ENCODE measurements at regions not wholly inside any gene's neighbourhood (a gene's known extent, or its start where the extent isn't known, plus 50 kb on each side); places are given as distances from the start of the nearest gene placed in this dataset.

DNA sequence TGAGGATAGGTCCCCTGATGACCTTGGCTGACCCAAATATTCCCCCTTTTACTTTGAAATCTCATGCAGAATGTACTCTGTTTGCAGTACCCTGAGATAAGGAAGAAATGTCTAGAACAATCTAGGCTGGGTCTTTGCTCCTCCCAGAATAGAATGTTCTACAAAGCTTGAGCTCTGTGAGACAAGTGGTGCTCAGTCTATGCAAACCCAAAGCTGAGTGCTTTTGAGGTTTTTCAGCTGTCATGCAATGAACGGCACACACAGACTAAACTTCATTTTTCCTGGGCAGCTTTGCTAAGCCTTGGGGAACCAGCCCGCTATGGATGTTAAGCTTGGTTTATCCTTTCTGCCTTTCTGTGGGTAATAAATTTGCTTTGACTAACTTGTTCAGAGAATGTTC is 513.6 kb downstream of the FAT4 start:
- H2AFZ ChIP-seq (ENCODE audit: control insufficient read depth, low read depth, low read length): no peak overlapping the region
- 19% methylated on average over 2 of the region's 2 CpGs for WGBS (ENCODE audit: insufficient coverage, insufficient replicate concordance, low lambda C conversion rate, missing lambda C conversion rate)
- no peak overlapping the region for H3K9ac ChIP-seq (ENCODE audit: control insufficient read depth, insufficient read depth, low read length)
- in situ Hi-C loops (cut with MboI) (no loop called here), intact Hi-C loops (cut with micrococcal nuclease; ENCODE audit: unreplicated experiment) (no loop called here)
- POLR2A ChIA-PET: interaction anchor here (1.0 kb wide), 1 partner anchor 11 kb away, joined by 3 read pairs; no protein-coding TSS in a partner anchor
- H3K27me3 ChIP-seq (replicated peaks in 1 of 2; ENCODE audit: control insufficient read depth in 2 of 2, insufficient read depth in 2 of 2, low read length in 1 of 2): no peaks in the 10 kb centered on the region
- no peak overlapping the region for H3K4me3 ChIP-seq
- H3K36me3 ChIP-seq (ENCODE audit: control insufficient read depth in 2 of 2, insufficient read depth in 2 of 2, low read length in 1 of 2): no peaks in the 10 kb centered on the region
- BruUV-seq (replicated peaks): no TSS peak
- TF ChIP-seq HSF1 (IDR thresholded peaks at IDR 0.05; ENCODE audit: low read depth, low read length) (0 out of 2 replicates have a peak, but pooled peaks have one; percentile 44), MTA3 (IDR thresholded peaks at IDR 0.05; ENCODE audit: borderline replicate concordance, low read length) (no peak)
- SMC1A ChIA-PET (ENCODE audit: uncharacterized antibody, unreplicated experiment): interaction anchor here (1.5 kb wide), 1 partner anchor 8 kb away, joined by 4 read pairs; no protein-coding TSS in a partner anchor
- no peaks in the 10 kb centered on the region for H4K20me1 ChIP-seq (ENCODE audit: control insufficient read depth, insufficient read depth)
- ATAC-seq (no peak), FAIRE-seq (no peak), DNase-seq (ENCODE audit: low read depth, low spot score) (no peak)
- H3K4me1 ChIP-seq (ENCODE audit: control insufficient read depth, insufficient read depth, low read length): no peaks in the 10 kb centered on the region
- no peaks in the 10 kb centered on the region for H3K9me3 ChIP-seq (replicated peaks; ENCODE audit: control insufficient read depth, insufficient read depth, low read length)
- H3K79me2 ChIP-seq (ENCODE audit: control insufficient read depth, insufficient read depth, low read length): no peaks in the 10 kb centered on the region
- RAD21 ChIA-PET (ENCODE audit: unreplicated experiment): interaction anchor here (0.5 kb wide), 1 partner anchor 70 kb away, joined by 3 read pairs; no protein-coding TSS in a partner anchor
- H3K4me2 ChIP-seq (ENCODE audit: control insufficient read depth, insufficient read depth): no peak overlapping the region
- H3K27ac ChIP-seq (ENCODE audit: control insufficient read depth, insufficient read depth): no peak overlapping the region
- CTCF ChIA-PET: interaction anchor here (0.6 kb wide), 1 partner anchor 246 kb away, joined by 3 read pairs; no protein-coding TSS in a partner anchor

DNA sequence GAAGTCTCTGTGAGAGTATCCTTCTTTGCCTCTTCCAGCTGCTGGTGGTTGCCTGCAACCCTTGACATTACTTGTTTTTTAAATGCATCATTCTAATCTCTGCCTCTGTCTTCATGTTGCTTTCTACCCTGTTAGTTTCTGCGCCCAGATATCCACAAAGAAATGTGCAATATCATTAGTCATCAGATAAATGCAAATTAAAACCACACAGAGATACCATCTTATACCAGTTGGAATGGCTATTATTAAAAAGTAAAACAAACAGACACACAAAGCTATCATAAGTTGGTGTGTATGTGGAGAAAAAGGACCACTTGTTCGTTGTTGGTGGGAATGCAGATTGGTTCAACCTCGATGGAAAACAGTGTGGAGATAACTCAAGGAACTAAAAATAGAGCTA is 517.4 kb downstream of the FAT4 start:
- Histone ChIP-seq H3K4me3 (no peak overlapping the region), H3K27me3 (replicated peaks in 1 of 2; ENCODE audit: control insufficient read depth in 2 of 2, insufficient read depth in 2 of 2, low read length in 1 of 2) (no peaks in the 10 kb centered on the region), H4K20me1 (ENCODE audit: control insufficient read depth, insufficient read depth) (no peaks in the 10 kb centered on the region), H3K9me3 (replicated peaks; ENCODE audit: control insufficient read depth, insufficient read depth, low read length) (no peaks in the 10 kb centered on the region), H3K79me2 (ENCODE audit: control insufficient read depth, insufficient read depth, low read length) (no peaks in the 10 kb centered on the region), H3K4me1 (ENCODE audit: control insufficient read depth, insufficient read depth, low read length) (no peaks in the 10 kb centered on the region), H2AFZ (ENCODE audit: control insufficient read depth, low read depth, low read length) (no peak overlapping the region), H3K36me3 (ENCODE audit: control insufficient read depth in 2 of 2, insufficient read depth in 2 of 2, low read length in 1 of 2) (no peaks in the 10 kb centered on the region), H3K4me2 (ENCODE audit: control insufficient read depth, insufficient read depth) (no peak overlapping the region), H3K27ac (ENCODE audit: control insufficient read depth, insufficient read depth) (no peak overlapping the region), H3K9ac (ENCODE audit: control insufficient read depth, insufficient read depth, low read length) (no peak overlapping the region)
- ATAC-seq: no peak
- ChIA-PET SMC1A (ENCODE audit: uncharacterized antibody, unreplicated experiment) (no interaction called here), RAD21 (ENCODE audit: unreplicated experiment) (no interaction called here), POLR2A (no interaction called here), CTCF (interaction anchor here (0.7 kb wide), 1 partner anchor 553 kb away, joined by 3 read pairs; no protein-coding TSS in a partner anchor)
- WGBS (ENCODE audit: insufficient coverage, insufficient replicate concordance, low lambda C conversion rate, missing lambda C conversion rate): 0% methylated on average over 3 of the region's 3 CpGs
- no peak for FAIRE-seq
- no peak for TF ChIP-seq SIN3A (IDR thresholded peaks at IDR 0.05; ENCODE audit: low read depth, low read length)
- TF ChIP-seq ATF7 (IDR thresholded peaks at IDR 0.05; ENCODE audit: low read depth): no peak
- no peak for TF ChIP-seq SIX5 (IDR thresholded peaks at IDR 0.05; ENCODE audit: low read depth, low read length, severe bottlenecking)
- no peak for TF ChIP-seq YY1 (IDR thresholded peaks at IDR 0.05; ENCODE audit: low read depth, low read length)
- TF ChIP-seq NR2C1 (IDR thresholded peaks at IDR 0.05): no peak
- BruUV-seq (replicated peaks): no TSS peak
- DNase-seq (ENCODE audit: low read depth, low spot score): no peak
- intact Hi-C loops (cut with micrococcal nuclease; ENCODE audit: unreplicated experiment) (no loop called here), in situ Hi-C loops (cut with MboI) (no loop called here)
